WTC11 (cell line): ENCODE measurements at regions not wholly inside any gene's neighbourhood (a gene's known extent, or its start where the extent isn't known, plus 50 kb on each side); places are given as distances from the start of the nearest gene placed in this dataset.

ENCODE experiments used
- ATAC-seq: fragments of 200-7000 bp; cut with Tn5 transposase; 2 replicates; pipeline ENCODE4 v1.10.0; 2021; ENCODE audit warnings: mild to moderate bottlenecking, moderate library complexity
- CTCF ChIA-PET: fragments of 300-600 bp; sonication (Branson Sonifier 250); formaldehyde crosslinking; loops from one replicate; lab custom pipeline; 2021; ENCODE audit warnings: antibody characterized with exemption; lab: Charles Lee
- POLR2A ChIA-PET: fragments of 350-600 bp; sonication (Branson Sonifier 250); formaldehyde crosslinking; loops from one replicate; lab custom pipeline; 2021; ENCODE audit warnings: antibody characterized with exemption; lab: Charles Lee
- DNase-seq: peaks from one replicate; pipeline ENCODE4 v3.0.0; 2021; ENCODE audit warnings: low spot score
- H3K27ac Mint-ChIP-seq: 2 replicates; pipeline ENCODE4 v1.8.0; 2021; ENCODE audit warnings: mixed read lengths
- H3K27me3 Mint-ChIP-seq: 2 replicates; pipeline ENCODE4 v1.8.0; 2021; ENCODE audit warnings: low read depth, mild to moderate bottlenecking, moderate library complexity, mixed read lengths
- H3K36me3 Mint-ChIP-seq: 2 replicates; pipeline ENCODE4 v1.8.0; 2021; ENCODE audit warnings: mixed read lengths
- H3K4me1 Mint-ChIP-seq: 2 replicates; pipeline ENCODE4 v1.8.0; 2022; ENCODE audit warnings: mixed read lengths
- H3K4me3 Mint-ChIP-seq: 2 replicates; pipeline ENCODE4 v1.8.0; 2021; ENCODE audit warnings: mild to moderate bottlenecking, moderate library complexity, mixed read lengths
- H3K9me3 Mint-ChIP-seq: 2 replicates; pipeline ENCODE4 v1.8.0; 2021; ENCODE audit warnings: mixed read lengths
- ARID4B ChIP-seq: sonication (generic); formaldehyde crosslinking; IDR thresholded peaks from 2 replicates; pipeline ENCODE4 v1.8.0; 2023; ENCODE audit warnings: missing genetic modification reagents, mild to moderate bottlenecking, borderline replicate concordance
- CDX4 ChIP-seq: fragments of 250-450 bp; sonication (Bioruptor Pico); IDR thresholded peaks from 2 replicates; pipeline ENCODE4 v1.9.0; 2021; ENCODE audit warnings: moderate library complexity, mild to moderate bottlenecking, inconsistent platforms, borderline replicate concordance
- CREM ChIP-seq: sonication (generic); formaldehyde crosslinking; IDR thresholded peaks from 2 replicates; pipeline ENCODE4 v1.8.1; 2022; ENCODE audit warnings: mild to moderate bottlenecking, missing genetic modification reagents, moderate library complexity
- ELF4 ChIP-seq: sonication (generic); formaldehyde crosslinking; IDR thresholded peaks from 2 replicates; pipeline ENCODE4 v1.8.1; 2022; ENCODE audit warnings: low read depth, mild to moderate bottlenecking, moderate library complexity, missing genetic modification reagents
- ETV6 ChIP-seq: sonication (generic); formaldehyde crosslinking; IDR thresholded peaks from 2 replicates; pipeline ENCODE4 v1.8.1; 2022; ENCODE audit warnings: mild to moderate bottlenecking, missing genetic modification reagents
- FOXJ3 ChIP-seq: sonication (generic); formaldehyde crosslinking; IDR thresholded peaks from 2 replicates; pipeline ENCODE4 v1.9.0; 2021; ENCODE audit warnings: missing genetic modification reagents, mild to moderate bottlenecking, borderline replicate concordance
- FOXK1 ChIP-seq: sonication (generic); formaldehyde crosslinking; IDR thresholded peaks from 2 replicates; pipeline ENCODE4 v1.8.0; 2022; ENCODE audit warnings: mild to moderate bottlenecking, moderate library complexity, missing genetic modification reagents
- GTF2I ChIP-seq: fragments of 250-450 bp; sonication (Bioruptor Pico); conservative IDR thresholded peaks from 2 replicates; pipeline ENCODE4 v1.4.0; 2021; ENCODE audit warnings: mild to moderate bottlenecking
- MXD4 ChIP-seq: fragments of 250-450 bp; sonication (Bioruptor Pico); IDR thresholded peaks from 2 replicates; pipeline ENCODE4 v1.8.0; 2021; ENCODE audit warnings: mild to moderate bottlenecking, moderate library complexity, borderline replicate concordance
- NFATC4 ChIP-seq: fragments of 250-450 bp; sonication (Bioruptor Pico); IDR thresholded peaks from 2 replicates; pipeline ENCODE4 v1.9.0; 2021; ENCODE audit warnings: mild to moderate bottlenecking
- OVOL2 ChIP-seq: fragments of 250-450 bp; sonication (Bioruptor Pico); IDR thresholded peaks from 2 replicates; pipeline ENCODE4 v1.9.0; 2021; ENCODE audit warnings: mild to moderate bottlenecking, borderline replicate concordance
- SMAD4 ChIP-seq: sonication (generic); formaldehyde crosslinking; IDR thresholded peaks from 2 replicates; pipeline ENCODE4 v1.8.0; 2022; ENCODE audit warnings: mild to moderate bottlenecking, missing genetic modification reagents
- TEAD4 ChIP-seq: sonication (generic); formaldehyde crosslinking; IDR thresholded peaks from 2 replicates; pipeline ENCODE4 v1.8.0; 2022; ENCODE audit warnings: mild to moderate bottlenecking, missing genetic modification reagents
- TP53 ChIP-seq: sonication (generic); formaldehyde crosslinking; IDR thresholded peaks from 2 replicates; pipeline ENCODE4 v1.8.1; 2023; ENCODE audit warnings: mild to moderate bottlenecking, missing genetic modification reagents
- ZNF138 ChIP-seq: sonication (generic); formaldehyde crosslinking; conservative IDR thresholded peaks from 2 replicates; pipeline ENCODE4 v1.8.1; 2022; ENCODE audit warnings: mild to moderate bottlenecking, moderate library complexity, missing genetic modification reagents
- ZNF416 ChIP-seq: fragments of 250-450 bp; sonication (Bioruptor Pico); IDR thresholded peaks from 2 replicates; pipeline ENCODE4 v1.9.0; 2021; ENCODE audit warnings: mild to moderate bottlenecking, inconsistent platforms
- ZSCAN18 ChIP-seq: fragments of 250-450 bp; sonication (Bioruptor Pico); IDR thresholded peaks from 2 replicates; pipeline ENCODE4 v2.1.2; 2022; ENCODE audit warnings: mild to moderate bottlenecking, moderate library complexity
- TF ChIP-seq, protein P1 (sequence below): sonication (generic); formaldehyde crosslinking; IDR thresholded peaks from 2 replicates; pipeline ENCODE4 v1.8.1; 2023; ENCODE audit warnings: mild to moderate bottlenecking, moderate library complexity, missing genetic modification reagents
- TF ChIP-seq, protein P2 (sequence below): sonication (generic); formaldehyde crosslinking; IDR thresholded peaks from 2 replicates; pipeline ENCODE4 v1.8.1; 2023; ENCODE audit warnings: mild to moderate bottlenecking, missing genetic modification reagents, moderate library complexity
- TF ChIP-seq, protein P3 (sequence below): sonication (generic); formaldehyde crosslinking; IDR thresholded peaks from 2 replicates; pipeline ENCODE4 v1.8.1; 2022; ENCODE audit warnings: mild to moderate bottlenecking, missing genetic modification reagents, moderate library complexity, borderline replicate concordance
- TF ChIP-seq, protein P4 (sequence below): sonication (generic); formaldehyde crosslinking; conservative IDR thresholded peaks from 2 replicates; pipeline ENCODE4 v1.8.1; 2023; ENCODE audit warnings: mild to moderate bottlenecking, low read depth, missing genetic modification reagents, moderate library complexity

DNA sequence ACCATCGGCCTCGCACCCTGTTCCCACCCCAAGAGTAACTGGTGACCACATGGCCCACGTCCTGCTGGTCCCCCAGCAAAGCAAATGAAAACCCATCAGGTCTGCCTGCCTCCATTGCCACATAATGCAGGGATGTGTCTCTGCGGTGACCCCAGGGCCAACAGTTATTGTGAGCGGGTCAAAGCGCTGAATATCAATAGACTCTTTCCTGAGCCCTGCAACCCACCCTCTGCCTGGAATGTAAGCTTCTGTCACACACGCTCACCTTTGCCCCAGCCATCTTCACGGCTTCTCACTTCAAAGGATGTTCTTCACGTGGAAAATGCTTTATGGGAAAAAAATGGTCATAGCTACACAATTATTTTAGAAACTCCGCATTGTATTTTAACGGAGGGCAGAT, 63.9 kb downstream of the FZD10 start:
- Mint-ChIP-seq H3K9me3 (peaks cover 57% of the 10 kb centered on the region), H3K27me3 (peaks cover 30% of the 10 kb centered on the region), H3K4me1 (peaks cover 12% of the 10 kb centered on the region), H3K27ac (no peak overlapping the region), H3K36me3 (peaks cover 49% of the 10 kb centered on the region), H3K4me3 (no peak overlapping the region)
- DNase-seq (no peak), ATAC-seq (no peak)
- TF ChIP-seq OVOL2 (CRISPR knock-in tag): no peak
- no peak for TF ChIP-seq ZSCAN18 (CRISPR knock-in tag)
- TF ChIP-seq ZNF138 (CRISPR knock-in tag): no peak
- no peak for TF ChIP-seq CDX4 (CRISPR knock-in tag)
- TF ChIP-seq, protein P1, sequence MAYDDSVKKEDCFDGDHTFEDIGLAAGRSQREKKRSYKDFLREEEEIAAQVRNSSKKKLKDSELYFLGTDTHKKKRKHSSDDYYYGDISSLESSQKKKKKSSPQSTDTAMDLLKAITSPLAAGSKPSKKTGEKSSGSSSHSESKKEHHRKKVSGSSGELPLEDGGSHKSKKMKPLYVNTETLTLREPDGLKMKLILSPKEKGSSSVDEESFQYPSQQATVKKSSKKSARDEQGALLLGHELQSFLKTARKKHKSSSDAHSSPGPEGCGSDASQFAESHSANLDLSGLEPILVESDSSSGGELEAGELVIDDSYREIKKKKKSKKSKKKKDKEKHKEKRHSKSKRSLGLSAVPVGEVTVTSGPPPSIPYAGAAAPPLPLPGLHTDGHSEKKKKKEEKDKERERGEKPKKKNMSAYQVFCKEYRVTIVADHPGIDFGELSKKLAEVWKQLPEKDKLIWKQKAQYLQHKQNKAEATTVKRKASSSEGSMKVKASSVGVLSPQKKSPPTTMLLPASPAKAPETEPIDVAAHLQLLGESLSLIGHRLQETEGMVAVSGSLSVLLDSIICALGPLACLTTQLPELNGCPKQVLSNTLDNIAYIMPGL (CRISPR knock-in tag): no peak
- TF ChIP-seq GTF2I (CRISPR knock-in tag): no peak
- TF ChIP-seq FOXJ3 (CRISPR knock-in tag): no peak
- TF ChIP-seq NFATC4 (CRISPR knock-in tag): no peak
- no peak for TF ChIP-seq ARID4B (CRISPR knock-in tag)
- TF ChIP-seq, protein P2, sequence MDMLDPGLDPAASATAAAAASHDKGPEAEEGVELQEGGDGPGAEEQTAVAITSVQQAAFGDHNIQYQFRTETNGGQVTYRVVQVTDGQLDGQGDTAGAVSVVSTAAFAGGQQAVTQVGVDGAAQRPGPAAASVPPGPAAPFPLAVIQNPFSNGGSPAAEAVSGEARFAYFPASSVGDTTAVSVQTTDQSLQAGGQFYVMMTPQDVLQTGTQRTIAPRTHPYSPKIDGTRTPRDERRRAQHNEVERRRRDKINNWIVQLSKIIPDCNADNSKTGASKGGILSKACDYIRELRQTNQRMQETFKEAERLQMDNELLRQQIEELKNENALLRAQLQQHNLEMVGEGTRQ (CRISPR knock-in tag): no peak
- TF ChIP-seq SMAD4 (CRISPR knock-in tag): no peak
- no peak for TF ChIP-seq ETV6
- TF ChIP-seq, protein P3, sequence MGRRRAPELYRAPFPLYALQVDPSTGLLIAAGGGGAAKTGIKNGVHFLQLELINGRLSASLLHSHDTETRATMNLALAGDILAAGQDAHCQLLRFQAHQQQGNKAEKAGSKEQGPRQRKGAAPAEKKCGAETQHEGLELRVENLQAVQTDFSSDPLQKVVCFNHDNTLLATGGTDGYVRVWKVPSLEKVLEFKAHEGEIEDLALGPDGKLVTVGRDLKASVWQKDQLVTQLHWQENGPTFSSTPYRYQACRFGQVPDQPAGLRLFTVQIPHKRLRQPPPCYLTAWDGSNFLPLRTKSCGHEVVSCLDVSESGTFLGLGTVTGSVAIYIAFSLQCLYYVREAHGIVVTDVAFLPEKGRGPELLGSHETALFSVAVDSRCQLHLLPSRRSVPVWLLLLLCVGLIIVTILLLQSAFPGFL (CRISPR knock-in tag): no peak
- ChIA-PET POLR2A (no interaction called here), CTCF (interaction anchor here (1.8 kb wide), 1 partner anchor 55 kb away, joined by 4 read pairs; no protein-coding TSS in a partner anchor)

- no peak overlapping the region for H3K4me3 Mint-ChIP-seq
- H3K27ac Mint-ChIP-seq: no peak overlapping the region
- H3K9me3 Mint-ChIP-seq: peaks cover 59% of the 10 kb centered on the region
- no peak for DNase-seq
- ChIA-PET POLR2A (no interaction called here), CTCF (interaction anchor here (1.8 kb wide), 1 partner anchor 54 kb away, joined by 4 read pairs; no protein-coding TSS in a partner anchor)
- no peak for ATAC-seq
- H3K27me3 Mint-ChIP-seq: peaks cover 29% of the 10 kb centered on the region
- H3K4me1 Mint-ChIP-seq: peaks cover 8% of the 10 kb centered on the region; the same call in 1 of the 2 replicates
- H3K36me3 Mint-ChIP-seq: peaks cover 47% of the 10 kb centered on the region
- TF ChIP-seq, protein P4, sequence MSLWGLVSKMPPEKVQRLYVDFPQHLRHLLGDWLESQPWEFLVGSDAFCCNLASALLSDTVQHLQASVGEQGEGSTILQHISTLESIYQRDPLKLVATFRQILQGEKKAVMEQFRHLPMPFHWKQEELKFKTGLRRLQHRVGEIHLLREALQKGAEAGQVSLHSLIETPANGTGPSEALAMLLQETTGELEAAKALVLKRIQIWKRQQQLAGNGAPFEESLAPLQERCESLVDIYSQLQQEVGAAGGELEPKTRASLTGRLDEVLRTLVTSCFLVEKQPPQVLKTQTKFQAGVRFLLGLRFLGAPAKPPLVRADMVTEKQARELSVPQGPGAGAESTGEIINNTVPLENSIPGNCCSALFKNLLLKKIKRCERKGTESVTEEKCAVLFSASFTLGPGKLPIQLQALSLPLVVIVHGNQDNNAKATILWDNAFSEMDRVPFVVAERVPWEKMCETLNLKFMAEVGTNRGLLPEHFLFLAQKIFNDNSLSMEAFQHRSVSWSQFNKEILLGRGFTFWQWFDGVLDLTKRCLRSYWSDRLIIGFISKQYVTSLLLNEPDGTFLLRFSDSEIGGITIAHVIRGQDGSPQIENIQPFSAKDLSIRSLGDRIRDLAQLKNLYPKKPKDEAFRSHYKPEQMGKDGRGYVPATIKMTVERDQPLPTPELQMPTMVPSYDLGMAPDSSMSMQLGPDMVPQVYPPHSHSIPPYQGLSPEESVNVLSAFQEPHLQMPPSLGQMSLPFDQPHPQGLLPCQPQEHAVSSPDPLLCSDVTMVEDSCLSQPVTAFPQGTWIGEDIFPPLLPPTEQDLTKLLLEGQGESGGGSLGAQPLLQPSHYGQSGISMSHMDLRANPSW (CRISPR knock-in tag): no peak
- TF ChIP-seq ELF4 (CRISPR knock-in tag) (no peak), TEAD4 (CRISPR knock-in tag) (no peak), TP53 (CRISPR knock-in tag) (no peak), MXD4 (CRISPR knock-in tag) (no peak), FOXJ3 (CRISPR knock-in tag) (no peak), ZSCAN18 (CRISPR knock-in tag) (no peak), FOXK1 (CRISPR knock-in tag) (no peak), CREM (CRISPR knock-in tag) (no peak), ZNF416 (CRISPR knock-in tag) (no peak)
Measured at GRCh38 chr12:130226771-130227170, 64.5 kb downstream of the FZD10 start.
